WTC11 (cell line): ENCODE measurements at regions not wholly inside any gene's neighbourhood (a gene's known extent, or its start where the extent isn't known, plus 50 kb on each side); places are given as distances from the start of the nearest gene placed in this dataset.

Source experiments
- ATAC-seq: fragments of 200-7000 bp; cut with Tn5 transposase; 2 replicates; pipeline ENCODE4 v1.10.0; 2021; ENCODE audit warnings: mild to moderate bottlenecking, moderate library complexity
- CTCF ChIA-PET: fragments of 300-600 bp; sonication (Branson Sonifier 250); formaldehyde crosslinking; loops from one replicate; lab custom pipeline; 2021; ENCODE audit warnings: antibody characterized with exemption; lab: Charles Lee
- POLR2A ChIA-PET: fragments of 350-600 bp; sonication (Branson Sonifier 250); formaldehyde crosslinking; loops from one replicate; lab custom pipeline; 2021; ENCODE audit warnings: antibody characterized with exemption; lab: Charles Lee
- DNase-seq: peaks from one replicate; pipeline ENCODE4 v3.0.0; 2021; ENCODE audit warnings: low spot score
- H3K27ac Mint-ChIP-seq: 2 replicates; pipeline ENCODE4 v1.8.0; 2021; ENCODE audit warnings: mixed read lengths
- H3K27me3 Mint-ChIP-seq: 2 replicates; pipeline ENCODE4 v1.8.0; 2021; ENCODE audit warnings: low read depth, mild to moderate bottlenecking, moderate library complexity, mixed read lengths
- H3K36me3 Mint-ChIP-seq: 2 replicates; pipeline ENCODE4 v1.8.0; 2021; ENCODE audit warnings: mixed read lengths
- H3K4me1 Mint-ChIP-seq: 2 replicates; pipeline ENCODE4 v1.8.0; 2022; ENCODE audit warnings: mixed read lengths
- H3K4me3 Mint-ChIP-seq: 2 replicates; pipeline ENCODE4 v1.8.0; 2021; ENCODE audit warnings: mild to moderate bottlenecking, moderate library complexity, mixed read lengths
- H3K9me3 Mint-ChIP-seq: 2 replicates; pipeline ENCODE4 v1.8.0; 2021; ENCODE audit warnings: mixed read lengths
- CREB1 ChIP-seq: sonication (generic); formaldehyde crosslinking; IDR thresholded peaks from 2 replicates; pipeline ENCODE4 v1.8.0; 2023; ENCODE audit warnings: mild to moderate bottlenecking, missing genetic modification reagents
- ESRRA ChIP-seq: sonication (generic); formaldehyde crosslinking; IDR thresholded peaks from 2 replicates; pipeline ENCODE4 v1.8.1; 2022; ENCODE audit warnings: mild to moderate bottlenecking, missing genetic modification reagents, borderline replicate concordance
- FOXJ3 ChIP-seq: sonication (generic); formaldehyde crosslinking; IDR thresholded peaks from 2 replicates; pipeline ENCODE4 v1.9.0; 2021; ENCODE audit warnings: missing genetic modification reagents, mild to moderate bottlenecking, borderline replicate concordance
- GABPB1 ChIP-seq: sonication (generic); formaldehyde crosslinking; IDR thresholded peaks from 2 replicates; pipeline ENCODE4 v1.8.1; 2023; ENCODE audit warnings: mild to moderate bottlenecking, missing genetic modification reagents
- GRHL2 ChIP-seq: fragments of 250-450 bp; sonication (Bioruptor Pico); IDR thresholded peaks from 2 replicates; pipeline ENCODE4 v1.8.0; 2022; ENCODE audit warnings: mild to moderate bottlenecking, moderate library complexity; ENCODE audit not compliant: insufficient replicate concordance, severe bottlenecking
- HMGA2 ChIP-seq: fragments of 250-450 bp; sonication (Bioruptor Pico); IDR thresholded peaks from 2 replicates; pipeline ENCODE4 v1.4.0; 2021; ENCODE audit warnings: mild to moderate bottlenecking, moderate library complexity
- IRF2 ChIP-seq: sonication (generic); formaldehyde crosslinking; IDR thresholded peaks from 2 replicates; pipeline ENCODE4 v1.8.0; 2022; ENCODE audit warnings: low read depth, missing genetic modification reagents, borderline replicate concordance
- MYBL2 ChIP-seq: sonication (generic); formaldehyde crosslinking; IDR thresholded peaks from 2 replicates; pipeline ENCODE4 v1.8.1; 2023; ENCODE audit warnings: mild to moderate bottlenecking, moderate library complexity, missing genetic modification reagents
- NR2C2 ChIP-seq: sonication (generic); formaldehyde crosslinking; IDR thresholded peaks from 2 replicates; pipeline ENCODE4 v1.8.0; 2022; ENCODE audit warnings: mild to moderate bottlenecking, missing genetic modification reagents
- TEAD4 ChIP-seq: sonication (generic); formaldehyde crosslinking; IDR thresholded peaks from 2 replicates; pipeline ENCODE4 v1.8.0; 2022; ENCODE audit warnings: mild to moderate bottlenecking, missing genetic modification reagents
- ZNF121 ChIP-seq: sonication (generic); formaldehyde crosslinking; IDR thresholded peaks from 2 replicates; pipeline ENCODE4 v1.8.0; 2023; ENCODE audit warnings: missing genetic modification reagents
- TF ChIP-seq, protein P1 (sequence below): fragments of 200-600 bp; IDR thresholded peaks from 2 replicates; pipeline ENCODE4 v1.8.0; 2022; ENCODE audit warnings: antibody characterized with exemption
- TF ChIP-seq, protein P2 (sequence below): fragments of 250-450 bp; sonication (Bioruptor Pico); IDR thresholded peaks from 2 replicates; pipeline ENCODE4 v1.8.0; 2021; ENCODE audit warnings: mild to moderate bottlenecking
- TF ChIP-seq, protein P3 (sequence below): sonication (generic); formaldehyde crosslinking; IDR thresholded peaks from 2 replicates; pipeline ENCODE4 v1.8.0; 2023; ENCODE audit warnings: missing genetic modification reagents
- TF ChIP-seq, protein P4 (sequence below): sonication (generic); formaldehyde crosslinking; IDR thresholded peaks from 2 replicates; pipeline ENCODE4 v1.8.0; 2022; ENCODE audit warnings: mild to moderate bottlenecking, missing genetic modification reagents
- TF ChIP-seq, protein P5 (sequence below): sonication (generic); formaldehyde crosslinking; conservative IDR thresholded peaks from 2 replicates; pipeline ENCODE4 v1.8.1; 2022; ENCODE audit warnings: mild to moderate bottlenecking, missing genetic modification reagents
- TF ChIP-seq, protein P6 (sequence below): sonication (generic); formaldehyde crosslinking; IDR thresholded peaks from 2 replicates; pipeline ENCODE4 v1.8.0; 2023; ENCODE audit warnings: missing genetic modification reagents, mild to moderate bottlenecking, borderline replicate concordance

DNA sequence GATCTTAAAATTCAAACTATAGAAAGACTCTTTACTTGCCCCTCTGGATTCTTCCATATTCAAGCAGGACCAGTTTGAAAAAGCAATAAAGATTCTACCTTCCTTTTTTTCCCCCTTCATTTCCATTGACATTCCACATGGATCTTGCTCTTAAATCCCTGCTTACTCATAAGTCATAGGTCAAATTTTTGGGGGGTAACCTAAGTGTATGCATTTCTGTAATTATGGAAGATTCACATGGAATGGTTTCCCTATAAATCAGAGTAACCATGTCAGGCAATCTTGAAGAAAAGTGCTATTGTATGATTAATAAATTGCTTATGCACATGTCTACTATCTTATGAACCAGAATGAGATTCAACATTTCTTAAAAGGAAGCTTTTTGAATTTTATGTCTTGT lies 551.0 kb downstream of the HAO1 start (continued):
- TF ChIP-seq, protein P1, sequence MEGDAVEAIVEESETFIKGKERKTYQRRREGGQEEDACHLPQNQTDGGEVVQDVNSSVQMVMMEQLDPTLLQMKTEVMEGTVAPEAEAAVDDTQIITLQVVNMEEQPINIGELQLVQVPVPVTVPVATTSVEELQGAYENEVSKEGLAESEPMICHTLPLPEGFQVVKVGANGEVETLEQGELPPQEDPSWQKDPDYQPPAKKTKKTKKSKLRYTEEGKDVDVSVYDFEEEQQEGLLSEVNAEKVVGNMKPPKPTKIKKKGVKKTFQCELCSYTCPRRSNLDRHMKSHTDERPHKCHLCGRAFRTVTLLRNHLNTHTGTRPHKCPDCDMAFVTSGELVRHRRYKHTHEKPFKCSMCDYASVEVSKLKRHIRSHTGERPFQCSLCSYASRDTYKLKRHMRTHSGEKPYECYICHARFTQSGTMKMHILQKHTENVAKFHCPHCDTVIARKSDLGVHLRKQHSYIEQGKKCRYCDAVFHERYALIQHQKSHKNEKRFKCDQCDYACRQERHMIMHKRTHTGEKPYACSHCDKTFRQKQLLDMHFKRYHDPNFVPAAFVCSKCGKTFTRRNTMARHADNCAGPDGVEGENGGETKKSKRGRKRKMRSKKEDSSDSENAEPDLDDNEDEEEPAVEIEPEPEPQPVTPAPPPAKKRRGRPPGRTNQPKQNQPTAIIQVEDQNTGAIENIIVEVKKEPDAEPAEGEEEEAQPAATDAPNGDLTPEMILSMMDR: no peak
- TF ChIP-seq FOXJ3 (CRISPR knock-in tag) (no peak), ZNF121 (CRISPR knock-in tag) (no peak), TEAD4 (CRISPR knock-in tag) (no peak)
- TF ChIP-seq, protein P2, sequence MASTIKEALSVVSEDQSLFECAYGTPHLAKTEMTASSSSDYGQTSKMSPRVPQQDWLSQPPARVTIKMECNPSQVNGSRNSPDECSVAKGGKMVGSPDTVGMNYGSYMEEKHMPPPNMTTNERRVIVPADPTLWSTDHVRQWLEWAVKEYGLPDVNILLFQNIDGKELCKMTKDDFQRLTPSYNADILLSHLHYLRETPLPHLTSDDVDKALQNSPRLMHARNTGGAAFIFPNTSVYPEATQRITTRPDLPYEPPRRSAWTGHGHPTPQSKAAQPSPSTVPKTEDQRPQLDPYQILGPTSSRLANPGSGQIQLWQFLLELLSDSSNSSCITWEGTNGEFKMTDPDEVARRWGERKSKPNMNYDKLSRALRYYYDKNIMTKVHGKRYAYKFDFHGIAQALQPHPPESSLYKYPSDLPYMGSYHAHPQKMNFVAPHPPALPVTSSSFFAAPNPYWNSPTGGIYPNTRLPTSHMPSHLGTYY (CRISPR knock-in tag): no peak
- TF ChIP-seq, protein P3, sequence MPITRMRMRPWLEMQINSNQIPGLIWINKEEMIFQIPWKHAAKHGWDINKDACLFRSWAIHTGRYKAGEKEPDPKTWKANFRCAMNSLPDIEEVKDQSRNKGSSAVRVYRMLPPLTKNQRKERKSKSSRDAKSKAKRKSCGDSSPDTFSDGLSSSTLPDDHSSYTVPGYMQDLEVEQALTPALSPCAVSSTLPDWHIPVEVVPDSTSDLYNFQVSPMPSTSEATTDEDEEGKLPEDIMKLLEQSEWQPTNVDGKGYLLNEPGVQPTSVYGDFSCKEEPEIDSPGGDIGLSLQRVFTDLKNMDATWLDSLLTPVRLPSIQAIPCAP (CRISPR knock-in tag): no peak
- TF ChIP-seq, protein P4, sequence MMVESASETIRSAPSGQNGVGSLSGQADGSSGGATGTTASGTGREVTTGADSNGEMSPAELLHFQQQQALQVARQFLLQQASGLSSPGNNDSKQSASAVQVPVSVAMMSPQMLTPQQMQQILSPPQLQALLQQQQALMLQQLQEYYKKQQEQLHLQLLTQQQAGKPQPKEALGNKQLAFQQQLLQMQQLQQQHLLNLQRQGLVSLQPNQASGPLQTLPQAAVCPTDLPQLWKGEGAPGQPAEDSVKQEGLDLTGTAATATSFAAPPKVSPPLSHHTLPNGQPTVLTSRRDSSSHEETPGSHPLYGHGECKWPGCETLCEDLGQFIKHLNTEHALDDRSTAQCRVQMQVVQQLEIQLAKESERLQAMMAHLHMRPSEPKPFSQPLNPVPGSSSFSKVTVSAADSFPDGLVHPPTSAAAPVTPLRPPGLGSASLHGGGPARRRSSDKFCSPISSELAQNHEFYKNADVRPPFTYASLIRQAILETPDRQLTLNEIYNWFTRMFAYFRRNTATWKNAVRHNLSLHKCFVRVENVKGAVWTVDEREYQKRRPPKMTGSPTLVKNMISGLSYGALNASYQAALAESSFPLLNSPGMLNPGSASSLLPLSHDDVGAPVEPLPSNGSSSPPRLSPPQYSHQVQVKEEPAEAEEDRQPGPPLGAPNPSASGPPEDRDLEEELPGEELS: no peak

DNA sequence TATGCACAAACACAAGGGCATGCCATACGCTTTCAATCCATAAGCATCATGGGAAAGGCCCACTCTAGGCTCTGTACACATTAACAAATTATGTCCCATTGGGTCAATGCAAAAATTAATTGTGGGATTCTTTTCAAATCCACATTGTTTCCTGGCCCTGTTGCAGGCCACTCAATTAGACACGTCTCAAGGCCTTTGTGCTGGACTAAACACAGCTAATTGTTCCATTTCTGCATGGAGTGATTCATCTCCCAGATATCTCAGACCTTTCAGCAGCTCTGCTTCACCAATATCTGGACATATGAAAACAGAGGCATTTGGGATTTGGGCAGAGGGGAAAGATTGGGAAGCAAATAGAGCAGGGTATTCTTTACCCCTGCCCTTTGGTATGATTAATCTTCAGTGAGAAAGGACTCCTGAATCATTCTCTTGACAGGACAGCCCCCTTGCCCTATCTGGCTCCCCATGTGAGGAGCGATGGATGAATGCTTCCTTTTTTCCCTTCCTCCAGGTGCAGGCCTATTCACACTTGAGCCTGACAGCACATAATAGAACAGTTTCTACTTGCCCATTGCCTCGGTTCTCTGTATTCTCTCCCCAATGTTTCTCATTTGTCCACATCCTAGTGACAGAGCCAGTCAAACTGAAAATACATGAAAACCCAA lies 547.6 kb downstream of the HAO1 start:
- TF ChIP-seq, protein P5, sequence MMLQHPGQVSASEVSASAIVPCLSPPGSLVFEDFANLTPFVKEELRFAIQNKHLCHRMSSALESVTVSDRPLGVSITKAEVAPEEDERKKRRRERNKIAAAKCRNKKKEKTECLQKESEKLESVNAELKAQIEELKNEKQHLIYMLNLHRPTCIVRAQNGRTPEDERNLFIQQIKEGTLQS (CRISPR knock-in tag): no peak
- TF ChIP-seq CREB1 (no peak), GABPB1 (CRISPR knock-in tag) (no peak)
- Mint-ChIP-seq H3K9me3 (peaks cover 4% of the 10 kb centered on the region), H3K4me3 (no peak overlapping the region), H3K4me1 (peaks cover 10% of the 10 kb centered on the region), H3K27me3 (no peaks in the 10 kb centered on the region), H3K36me3 (no peaks in the 10 kb centered on the region), H3K27ac (no peak overlapping the region)
- ChIA-PET CTCF (no interaction called here), POLR2A (interaction anchor here (0.6 kb wide), 1 partner anchor 49 kb away, joined by 3 read pairs; no protein-coding TSS in a partner anchor)
- DNase-seq (no peak), ATAC-seq (no peak)

DNA sequence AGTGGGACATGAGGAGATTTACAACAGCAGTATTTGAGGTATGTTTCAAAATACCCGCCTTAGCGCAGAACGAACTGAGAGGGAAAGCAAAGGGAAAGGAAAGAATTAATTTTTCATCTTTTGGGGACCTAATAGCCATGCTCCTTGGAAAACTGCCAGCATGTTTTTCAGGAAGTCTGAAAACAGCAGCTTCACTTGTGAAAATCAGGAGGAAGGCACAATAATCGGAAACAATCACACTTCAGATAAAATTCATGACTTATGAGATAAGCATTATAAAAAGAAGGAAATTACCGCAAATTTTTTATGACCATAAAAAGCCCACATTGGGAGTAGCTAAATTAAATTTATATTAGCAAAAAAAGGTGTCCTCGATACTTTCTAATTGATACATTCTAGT lies 541.1 kb downstream of the HAO1 start:
- H3K27me3 Mint-ChIP-seq: no peaks in the 10 kb centered on the region
- DNase-seq (no peak), ATAC-seq (no peak)
- H3K36me3 Mint-ChIP-seq: no peaks in the 10 kb centered on the region
- H3K4me1 Mint-ChIP-seq: peaks cover 4% of the 10 kb centered on the region; the same call in 1 of the 2 replicates
- H3K4me3 Mint-ChIP-seq: no peak overlapping the region
- POLR2A ChIA-PET: no interaction called here
- peaks cover 15% of the 10 kb centered on the region for H3K9me3 Mint-ChIP-seq
- H3K27ac Mint-ChIP-seq: no peak overlapping the region
- TF ChIP-seq HMGA2 (CRISPR knock-in tag) (no peak), NR2C2 (CRISPR knock-in tag) (no peak), MYBL2 (CRISPR knock-in tag) (no peak), ESRRA (no peak), IRF2 (CRISPR knock-in tag) (no peak), GRHL2 (CRISPR knock-in tag) (no peak)
- TF ChIP-seq, protein P6, sequence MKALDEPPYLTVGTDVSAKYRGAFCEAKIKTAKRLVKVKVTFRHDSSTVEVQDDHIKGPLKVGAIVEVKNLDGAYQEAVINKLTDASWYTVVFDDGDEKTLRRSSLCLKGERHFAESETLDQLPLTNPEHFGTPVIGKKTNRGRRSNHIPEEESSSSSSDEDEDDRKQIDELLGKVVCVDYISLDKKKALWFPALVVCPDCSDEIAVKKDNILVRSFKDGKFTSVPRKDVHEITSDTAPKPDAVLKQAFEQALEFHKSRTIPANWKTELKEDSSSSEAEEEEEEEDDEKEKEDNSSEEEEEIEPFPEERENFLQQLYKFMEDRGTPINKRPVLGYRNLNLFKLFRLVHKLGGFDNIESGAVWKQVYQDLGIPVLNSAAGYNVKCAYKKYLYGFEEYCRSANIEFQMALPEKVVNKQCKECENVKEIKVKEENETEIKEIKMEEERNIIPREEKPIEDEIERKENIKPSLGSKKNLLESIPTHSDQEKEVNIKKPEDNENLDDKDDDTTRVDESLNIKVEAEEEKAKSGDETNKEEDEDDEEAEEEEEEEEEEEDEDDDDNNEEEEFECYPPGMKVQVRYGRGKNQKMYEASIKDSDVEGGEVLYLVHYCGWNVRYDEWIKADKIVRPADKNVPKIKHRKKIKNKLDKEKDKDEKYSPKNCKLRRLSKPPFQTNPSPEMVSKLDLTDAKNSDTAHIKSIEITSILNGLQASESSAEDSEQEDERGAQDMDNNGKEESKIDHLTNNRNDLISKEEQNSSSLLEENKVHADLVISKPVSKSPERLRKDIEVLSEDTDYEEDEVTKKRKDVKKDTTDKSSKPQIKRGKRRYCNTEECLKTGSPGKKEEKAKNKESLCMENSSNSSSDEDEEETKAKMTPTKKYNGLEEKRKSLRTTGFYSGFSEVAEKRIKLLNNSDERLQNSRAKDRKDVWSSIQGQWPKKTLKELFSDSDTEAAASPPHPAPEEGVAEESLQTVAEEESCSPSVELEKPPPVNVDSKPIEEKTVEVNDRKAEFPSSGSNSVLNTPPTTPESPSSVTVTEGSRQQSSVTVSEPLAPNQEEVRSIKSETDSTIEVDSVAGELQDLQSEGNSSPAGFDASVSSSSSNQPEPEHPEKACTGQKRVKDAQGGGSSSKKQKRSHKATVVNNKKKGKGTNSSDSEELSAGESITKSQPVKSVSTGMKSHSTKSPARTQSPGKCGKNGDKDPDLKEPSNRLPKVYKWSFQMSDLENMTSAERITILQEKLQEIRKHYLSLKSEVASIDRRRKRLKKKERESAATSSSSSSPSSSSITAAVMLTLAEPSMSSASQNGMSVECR (CRISPR knock-in tag): no peak
- CTCF ChIA-PET: no interaction called here
